Prostate gland (tissue), 2 donors: ENCODE measurements at regions not wholly inside any gene's neighbourhood (a gene's known extent, or its start where the extent isn't known, plus 50 kb on each side); places are given as distances from the start of the nearest gene placed in this dataset.

Experiments used
- POLR2A ChIP-seq: fragments of 450-650 bp; IDR thresholded peaks from one replicate; pipeline ENCODE4 v1.6.1; 2016; ENCODE audit warnings: antibody characterized with exemption, mild to moderate bottlenecking
- POLR2AphosphoS5 ChIP-seq: sonication (generic); formaldehyde crosslinking; IDR thresholded peaks from one replicate; pipeline ENCODE4 v1.6.1; 2017; ENCODE audit warnings: antibody characterized with exemption
- TF ChIP-seq, protein P1 (sequence below), 4 experiments: fragments of 200-600 bp in 2 of 4; fragments of 450-650 bp in 2 of 4; sonication (generic) in 2 of 4; IDR thresholded peaks; 1 replicate in 3 of 4; 2 replicates in 1 of 4; pipeline ENCODE4 v1.5.1; 2016 to 2019; ENCODE audit warnings: antibody characterized with exemption in 4 of 4, mild to moderate bottlenecking in 2 of 4, moderate library complexity in 2 of 4

DNA sequence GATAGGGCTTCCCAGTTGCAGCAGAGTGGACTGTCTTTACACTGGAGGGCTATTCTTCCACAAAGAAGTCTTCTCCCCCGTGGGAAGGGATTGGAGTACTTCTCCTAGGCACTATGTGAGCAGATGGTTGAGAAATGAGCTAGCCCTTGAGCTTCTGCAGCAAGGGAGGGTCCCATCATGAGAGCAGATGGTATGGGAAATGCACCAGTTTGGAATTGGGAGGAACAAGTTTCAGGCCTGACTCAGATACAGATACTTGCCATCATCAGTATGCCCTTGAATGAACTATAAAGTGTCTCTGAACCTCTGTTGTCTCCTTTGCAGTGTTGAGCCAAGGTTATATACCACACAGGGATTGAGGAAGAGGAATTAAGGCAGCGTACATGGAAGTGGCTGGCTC is 757.4 kb downstream of the RNF144A start:
- TF ChIP-seq, protein P1, sequence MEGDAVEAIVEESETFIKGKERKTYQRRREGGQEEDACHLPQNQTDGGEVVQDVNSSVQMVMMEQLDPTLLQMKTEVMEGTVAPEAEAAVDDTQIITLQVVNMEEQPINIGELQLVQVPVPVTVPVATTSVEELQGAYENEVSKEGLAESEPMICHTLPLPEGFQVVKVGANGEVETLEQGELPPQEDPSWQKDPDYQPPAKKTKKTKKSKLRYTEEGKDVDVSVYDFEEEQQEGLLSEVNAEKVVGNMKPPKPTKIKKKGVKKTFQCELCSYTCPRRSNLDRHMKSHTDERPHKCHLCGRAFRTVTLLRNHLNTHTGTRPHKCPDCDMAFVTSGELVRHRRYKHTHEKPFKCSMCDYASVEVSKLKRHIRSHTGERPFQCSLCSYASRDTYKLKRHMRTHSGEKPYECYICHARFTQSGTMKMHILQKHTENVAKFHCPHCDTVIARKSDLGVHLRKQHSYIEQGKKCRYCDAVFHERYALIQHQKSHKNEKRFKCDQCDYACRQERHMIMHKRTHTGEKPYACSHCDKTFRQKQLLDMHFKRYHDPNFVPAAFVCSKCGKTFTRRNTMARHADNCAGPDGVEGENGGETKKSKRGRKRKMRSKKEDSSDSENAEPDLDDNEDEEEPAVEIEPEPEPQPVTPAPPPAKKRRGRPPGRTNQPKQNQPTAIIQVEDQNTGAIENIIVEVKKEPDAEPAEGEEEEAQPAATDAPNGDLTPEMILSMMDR (IDR thresholded peaks at IDR 0.05) = no peak
- TF ChIP-seq POLR2AphosphoS5 = no peak
- TF ChIP-seq POLR2A = no peak
